ENCODE measurements at regions not wholly inside any gene's neighbourhood (a gene's known extent, or its start where the extent isn't known, plus 50 kb on each side); places are given as distances from the start of the nearest gene placed in this dataset.

DNA sequence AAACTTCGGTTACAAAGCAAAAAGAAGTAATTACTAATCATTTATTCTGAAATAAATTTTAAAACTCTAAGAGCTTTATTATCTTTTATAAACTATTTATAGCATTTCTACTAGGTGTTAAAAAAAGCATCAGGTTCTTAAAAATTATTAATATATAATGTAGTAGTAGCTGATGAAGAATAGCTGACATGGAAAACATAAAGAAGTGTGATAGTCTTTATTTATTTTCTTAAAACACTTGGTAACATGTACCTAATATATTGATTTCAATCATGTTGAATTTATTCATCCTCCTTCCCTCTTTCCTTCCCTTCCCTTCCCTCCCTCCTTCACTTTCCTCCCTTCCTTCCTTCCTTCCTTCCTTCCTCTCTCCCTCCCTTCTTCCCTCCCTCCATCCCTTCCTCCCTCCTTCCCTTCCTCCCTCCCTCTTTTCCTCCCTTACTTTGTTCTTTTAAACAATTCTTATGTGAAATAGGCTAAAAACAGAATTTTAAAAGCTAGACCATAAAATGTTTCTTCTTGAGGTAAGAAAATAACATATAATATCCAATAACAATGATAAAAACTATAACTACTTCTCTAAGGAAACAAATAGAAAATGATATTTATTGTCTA is 913.9 kb upstream of the MAP3K7 start:
- WGBS (ENCODE audit: low lambda C conversion rate, missing lambda C conversion rate) = 94% methylated on average over 1 of the region's 1 CpG
- no peaks in the 10 kb centered on the region for H3K9me3 ChIP-seq (ENCODE audit: low read depth)
- no peaks in the 10 kb centered on the region for H3K36me3 ChIP-seq (replicated peaks; ENCODE audit: insufficient read depth, low read depth)
- H3K4me2 ChIP-seq = no peak overlapping the region
- no peaks in the 10 kb centered on the region for H3K4me1 ChIP-seq (ENCODE audit: insufficient read depth)
- no peaks in the 10 kb centered on the region for H3K27me3 ChIP-seq
- TF ChIP-seq EZH2 (IDR thresholded peaks at IDR 0.05; ENCODE audit: borderline replicate concordance) = no peak
- TF ChIP-seq, protein P1, sequence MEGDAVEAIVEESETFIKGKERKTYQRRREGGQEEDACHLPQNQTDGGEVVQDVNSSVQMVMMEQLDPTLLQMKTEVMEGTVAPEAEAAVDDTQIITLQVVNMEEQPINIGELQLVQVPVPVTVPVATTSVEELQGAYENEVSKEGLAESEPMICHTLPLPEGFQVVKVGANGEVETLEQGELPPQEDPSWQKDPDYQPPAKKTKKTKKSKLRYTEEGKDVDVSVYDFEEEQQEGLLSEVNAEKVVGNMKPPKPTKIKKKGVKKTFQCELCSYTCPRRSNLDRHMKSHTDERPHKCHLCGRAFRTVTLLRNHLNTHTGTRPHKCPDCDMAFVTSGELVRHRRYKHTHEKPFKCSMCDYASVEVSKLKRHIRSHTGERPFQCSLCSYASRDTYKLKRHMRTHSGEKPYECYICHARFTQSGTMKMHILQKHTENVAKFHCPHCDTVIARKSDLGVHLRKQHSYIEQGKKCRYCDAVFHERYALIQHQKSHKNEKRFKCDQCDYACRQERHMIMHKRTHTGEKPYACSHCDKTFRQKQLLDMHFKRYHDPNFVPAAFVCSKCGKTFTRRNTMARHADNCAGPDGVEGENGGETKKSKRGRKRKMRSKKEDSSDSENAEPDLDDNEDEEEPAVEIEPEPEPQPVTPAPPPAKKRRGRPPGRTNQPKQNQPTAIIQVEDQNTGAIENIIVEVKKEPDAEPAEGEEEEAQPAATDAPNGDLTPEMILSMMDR (IDR thresholded peaks at IDR 0.05; ENCODE audit: poor library complexity) = no peak
- no peak for TF ChIP-seq EZH2phosphoT487 (IDR thresholded peaks at IDR 0.05; ENCODE audit: low read depth, severe bottlenecking, unreplicated experiment)
- H3K9me2 ChIP-seq (replicated peaks; ENCODE audit: insufficient read depth) = no peaks in the 10 kb centered on the region
- H2AFZ ChIP-seq = no peak overlapping the region
- H3K27ac ChIP-seq = no peak overlapping the region
- no peak overlapping the region for H3K4me3 ChIP-seq
- DNase-seq (ENCODE audit: low spot score) = no peak
- no peaks in the 10 kb centered on the region for H3K79me2 ChIP-seq
- H4K20me1 ChIP-seq (ENCODE audit: insufficient read depth, poor library complexity, severe bottlenecking) = no peaks in the 10 kb centered on the region

DNA sequence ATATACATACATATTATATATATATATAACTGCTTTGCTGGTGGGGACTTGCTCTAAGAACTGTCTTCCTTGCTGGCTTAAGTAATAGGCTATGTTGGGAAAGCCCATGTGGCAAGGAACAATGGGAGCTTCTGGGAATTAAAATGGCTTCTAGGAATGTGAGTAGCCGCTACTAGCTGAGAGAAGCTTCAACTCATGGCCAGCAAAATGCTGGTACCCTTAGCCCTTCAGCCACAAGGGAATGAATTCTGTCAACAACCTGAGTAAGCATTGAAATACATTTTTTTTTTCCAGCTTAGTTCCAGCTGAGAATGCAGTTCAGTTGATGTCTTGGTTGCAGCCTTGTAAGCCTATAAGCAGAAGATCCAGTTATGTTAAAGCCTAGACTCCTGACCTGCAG is 911.7 kb upstream of the MAP3K7 start:
- Histone ChIP-seq H3K36me3 (replicated peaks; ENCODE audit: insufficient read depth, low read depth) (no peaks in the 10 kb centered on the region), H3K9me2 (replicated peaks; ENCODE audit: insufficient read depth) (no peaks in the 10 kb centered on the region), H3K4me1 (ENCODE audit: insufficient read depth) (peaks cover 7% of the 10 kb centered on the region), H3K27me3 (no peaks in the 10 kb centered on the region), H2AFZ (no peak overlapping the region), H3K4me3 (no peak overlapping the region), H3K79me2 (no peaks in the 10 kb centered on the region), H4K20me1 (ENCODE audit: insufficient read depth, poor library complexity, severe bottlenecking) (no peaks in the 10 kb centered on the region), H3K4me2 (no peak overlapping the region), H3K9me3 (ENCODE audit: low read depth) (no peaks in the 10 kb centered on the region), H3K27ac (no peak overlapping the region)
- TF ChIP-seq EZH2phosphoT487 (IDR thresholded peaks at IDR 0.05; ENCODE audit: low read depth, severe bottlenecking, unreplicated experiment) = no peak
- no peak for TF ChIP-seq EZH2 (IDR thresholded peaks at IDR 0.05; ENCODE audit: borderline replicate concordance)
- TF ChIP-seq, protein P1 (IDR thresholded peaks at IDR 0.05; ENCODE audit: poor library complexity) = no peak
- DNase-seq (ENCODE audit: low spot score) = no peak
- WGBS (ENCODE audit: low lambda C conversion rate, missing lambda C conversion rate) = 88% methylated on average over 1 of the region's 1 CpG

DNA sequence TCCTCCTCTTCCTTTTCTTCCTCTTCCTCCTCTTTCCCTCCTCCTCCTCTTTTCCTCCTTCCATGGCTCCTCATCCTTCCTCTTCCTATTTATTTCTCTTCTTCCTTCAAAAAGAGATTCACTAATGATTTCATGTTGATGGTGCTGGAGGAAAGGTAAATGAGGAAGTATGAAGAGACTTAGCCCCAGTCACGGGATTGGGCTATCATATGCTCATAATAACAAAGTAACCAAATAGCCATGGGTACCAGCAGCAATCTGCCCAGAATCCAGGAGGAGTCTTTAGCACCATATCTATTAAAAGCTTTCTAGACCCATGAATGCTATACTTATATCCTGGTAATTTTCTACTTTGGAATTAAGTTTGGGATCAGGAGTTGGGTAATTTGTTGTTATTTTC is 910.9 kb upstream of the MAP3K7 start:
- Histone ChIP-seq H3K4me2 (no peak overlapping the region), H3K36me3 (replicated peaks; ENCODE audit: insufficient read depth, low read depth) (no peaks in the 10 kb centered on the region), H3K27me3 (no peaks in the 10 kb centered on the region), H3K79me2 (no peaks in the 10 kb centered on the region), H3K4me3 (no peak overlapping the region), H3K9me3 (ENCODE audit: low read depth) (no peaks in the 10 kb centered on the region), H4K20me1 (ENCODE audit: insufficient read depth, poor library complexity, severe bottlenecking) (no peaks in the 10 kb centered on the region), H3K4me1 (ENCODE audit: insufficient read depth) (peaks cover 7% of the 10 kb centered on the region), H3K27ac (no peak overlapping the region), H3K9me2 (replicated peaks; ENCODE audit: insufficient read depth) (no peaks in the 10 kb centered on the region), H2AFZ (no peak overlapping the region)
- TF ChIP-seq EZH2phosphoT487 (IDR thresholded peaks at IDR 0.05; ENCODE audit: low read depth, severe bottlenecking, unreplicated experiment) = no peak
- no peak for TF ChIP-seq EZH2 (IDR thresholded peaks at IDR 0.05; ENCODE audit: borderline replicate concordance)
- TF ChIP-seq, protein P1 (IDR thresholded peaks at IDR 0.05; ENCODE audit: poor library complexity) = no peak
- DNase-seq (ENCODE audit: low spot score) = no peak
- WGBS (ENCODE audit: low lambda C conversion rate, missing lambda C conversion rate) = 86% methylated on average over 1 of the region's 1 CpG

Data from hepatocyte (in vitro differentiated cells).